ENCODE measurements at regions not wholly inside any gene's neighbourhood (a gene's known extent, or its start where the extent isn't known, plus 50 kb on each side); places are given as distances from the start of the nearest gene placed in this dataset.
"Not testable (repeated sequence)": the region's sequence is repeated elsewhere in the genome, so short reads cannot be mapped to it uniquely, and the experiment has no call there.

DNA sequence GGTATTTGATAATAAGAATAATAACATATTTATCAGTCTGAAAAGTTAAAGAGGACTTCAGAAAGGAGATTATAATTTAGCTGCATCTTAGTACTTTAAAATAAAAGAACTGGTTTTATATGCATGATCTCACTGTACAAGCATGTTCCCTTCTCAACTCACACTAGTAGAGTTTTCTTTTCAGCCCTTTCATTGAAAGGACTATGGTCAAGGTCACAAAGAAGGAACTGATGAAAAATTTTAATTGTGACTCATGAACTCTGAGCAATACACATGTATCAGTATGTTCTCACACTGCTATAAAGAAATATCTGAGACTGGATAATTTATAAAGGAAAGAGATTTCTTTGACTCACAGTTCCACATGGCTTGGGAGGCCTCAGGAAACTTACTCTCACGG, 73.7 kb upstream of the NDST4 start:
- WGBS, 2 experiments (ENCODE audit: extremely low coverage in 2 of 2, insufficient read length in 1 of 2), result no CpG with 5 or more reads among the region's 1 CpG
- dilution Hi-C loops (cut with HindIII; ENCODE audit: low sequenced_read_pairs, unreplicated experiment), result no loop called here
- BruUV-seq (replicated peaks), result no TSS peak

DNA sequence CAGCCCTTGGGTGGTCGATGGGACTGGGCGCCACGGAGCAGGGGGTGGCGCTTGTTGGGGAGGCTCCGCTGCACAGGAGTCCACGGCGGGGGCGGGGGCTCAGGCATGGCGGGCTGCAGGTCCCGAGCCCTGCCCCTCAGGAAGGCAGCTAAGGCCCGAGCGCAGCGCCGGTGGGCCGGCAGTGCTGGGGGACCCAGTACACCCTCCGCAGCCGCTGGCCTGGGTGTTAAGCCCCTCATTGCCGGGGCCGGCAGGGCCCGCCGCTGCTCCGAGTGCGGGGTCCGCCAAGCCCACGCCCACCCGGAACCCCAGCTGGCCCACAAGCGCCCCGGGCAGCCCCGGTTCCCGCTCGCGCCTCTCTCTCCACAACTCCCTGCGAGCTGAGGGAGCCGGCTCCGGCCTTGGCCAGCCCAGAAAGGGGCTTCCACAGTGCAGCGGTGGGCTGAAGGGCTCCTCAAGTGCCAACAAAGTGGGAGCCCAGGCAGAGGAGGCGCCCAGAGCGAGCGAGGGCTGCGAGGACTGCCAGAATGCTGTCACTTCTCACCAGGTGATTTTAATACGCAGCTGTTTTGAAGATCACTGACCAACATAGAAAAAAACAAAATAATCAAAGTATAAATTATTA, 66.1 kb upstream of the NDST4 start:
- H3K56ac ChIP-seq (ENCODE audit: extremely low read depth, insufficient read depth, low read length); H2BK15ac ChIP-seq (ENCODE audit: low read depth, low read length); CTCF ChIA-PET; H3K23ac ChIP-seq (ENCODE audit: low read depth, low read length); H2AK9ac ChIP-seq (replicated peaks; ENCODE audit: low read depth, low read length, poor library complexity); H3K4me3 ChIP-seq (ENCODE audit: insufficient read depth, low read depth, low read length); dilution Hi-C loops (cut with HindIII; ENCODE audit: low sequenced_read_pairs, unreplicated experiment); H3K27me3 ChIP-seq (ENCODE audit: control insufficient read depth, insufficient read depth, low read length); H3K9me1 ChIP-seq (ENCODE audit: insufficient read depth, low read length); ATAC-seq (ENCODE audit: low read depth); H4K5ac ChIP-seq (ENCODE audit: low read depth, low read length); H3K18ac ChIP-seq (ENCODE audit: low read depth, low read length); H4K8ac ChIP-seq (ENCODE audit: low read depth in 2 of 2, low read length in 2 of 2); H3K9me3 ChIP-seq (ENCODE audit: control insufficient read depth, insufficient read depth, low read length); H3K9ac ChIP-seq (ENCODE audit: low read depth, low read length); DNase-seq; in situ Hi-C loops (cut with MboI; ENCODE audit: low sequenced_read_pairs); BruUV-seq (replicated peaks); H2AK5ac ChIP-seq (ENCODE audit: low read depth, low read length); H2BK20ac ChIP-seq (ENCODE audit: low read depth, low read length); POLR2A ChIA-PET (ENCODE audit: unreplicated experiment); H3K4ac ChIP-seq (ENCODE audit: low read depth, low read length); H3K27ac ChIP-seq (ENCODE audit: insufficient read depth, low read length); H2AFZ ChIP-seq (replicated peaks; ENCODE audit: low read length, poor library complexity); H4K91ac ChIP-seq (ENCODE audit: insufficient read depth, low read depth, low read length); H2BK120ac ChIP-seq (ENCODE audit: low read depth, low read length); intact Hi-C loops (cut with micrococcal nuclease); H3K79me1 ChIP-seq (ENCODE audit: low read depth in 1 of 2, low read length in 2 of 2); H3K36me3 ChIP-seq (ENCODE audit: control insufficient read depth, insufficient read depth, low read length); H4K20me1 ChIP-seq (ENCODE audit: insufficient read depth, low read length); H2BK5ac ChIP-seq (ENCODE audit: low read depth, low read length, poor library complexity, severe bottlenecking); H3K4me2 ChIP-seq (ENCODE audit: low read depth, low read length); H3K4me1 ChIP-seq (ENCODE audit: control insufficient read depth, insufficient read depth, low read length); H3K14ac ChIP-seq (replicated peaks; ENCODE audit: low read depth, low read length): not testable (repeated sequence)
- WGBS, 2 experiments (ENCODE audit: extremely low coverage in 2 of 2, insufficient read length in 1 of 2), result 100% methylated on average over 6 of the region's 41 CpGs; no CpG with 5 or more reads in 1 of the 2 experiments

More for the DNA sequence above, 73.7 kb upstream of the NDST4 start:
- Histone ChIP-seq H3K4me2 (ENCODE audit: low read depth, low read length) (no peak overlapping the region), H4K5ac (ENCODE audit: low read depth, low read length) (no peak overlapping the region), H3K23ac (ENCODE audit: low read depth, low read length) (no peak overlapping the region), H2BK120ac (ENCODE audit: low read depth, low read length) (no peak overlapping the region), H3K27me3 (ENCODE audit: control insufficient read depth, insufficient read depth, low read length) (no peaks in the 10 kb centered on the region), H3K14ac (replicated peaks; ENCODE audit: low read depth, low read length) (no peak overlapping the region), H3K4me3 (ENCODE audit: insufficient read depth, low read depth, low read length) (no peak overlapping the region), H3K9ac (ENCODE audit: low read depth, low read length) (no peak overlapping the region), H3K18ac (ENCODE audit: low read depth, low read length) (no peak overlapping the region), H3K4ac (ENCODE audit: low read depth, low read length) (no peak overlapping the region), H3K9me3 (ENCODE audit: control insufficient read depth, insufficient read depth, low read length) (peaks cover 2% of the 10 kb centered on the region; the same call in 1 of the 2 replicates), H3K36me3 (ENCODE audit: control insufficient read depth, insufficient read depth, low read length) (no peaks in the 10 kb centered on the region), H2AK9ac (replicated peaks; ENCODE audit: low read depth, low read length, poor library complexity) (no peak overlapping the region), H3K56ac (ENCODE audit: extremely low read depth, insufficient read depth, low read length) (no peak overlapping the region), H4K20me1 (ENCODE audit: insufficient read depth, low read length) (no peaks in the 10 kb centered on the region), H4K91ac (ENCODE audit: insufficient read depth, low read depth, low read length) (no peak overlapping the region), H3K9me1 (ENCODE audit: insufficient read depth, low read length) (no peaks in the 10 kb centered on the region), H3K79me1 (ENCODE audit: low read depth in 1 of 2, low read length in 2 of 2) (no peaks in the 10 kb centered on the region), H2AFZ (replicated peaks; ENCODE audit: low read length, poor library complexity) (no peak overlapping the region), H2BK5ac (ENCODE audit: low read depth, low read length, poor library complexity, severe bottlenecking) (no peak overlapping the region), H3K27ac (ENCODE audit: insufficient read depth, low read length) (no peak overlapping the region), H2BK20ac (ENCODE audit: low read depth, low read length) (no peak overlapping the region), H2AK5ac (ENCODE audit: low read depth, low read length) (no peak overlapping the region), H4K8ac (ENCODE audit: low read depth in 2 of 2, low read length in 2 of 2) (no peak overlapping the region), H3K4me1 (ENCODE audit: control insufficient read depth, insufficient read depth, low read length) (no peaks in the 10 kb centered on the region), H2BK15ac (ENCODE audit: low read depth, low read length) (no peak overlapping the region)
- no peak for DNase-seq
- intact Hi-C loops (cut with micrococcal nuclease) (no loop called here), in situ Hi-C loops (cut with MboI; ENCODE audit: low sequenced_read_pairs) (no loop called here)
- TF ChIP-seq BHLHE40 (IDR thresholded peaks at IDR 0.05; ENCODE audit: low read depth, low read length), result no peak
- ATAC-seq (ENCODE audit: low read depth), result no peak
- CTCF ChIA-PET, result no interaction called here
- POLR2A ChIA-PET (ENCODE audit: unreplicated experiment), result no interaction called here

Data from IMR-90 (cell line).